KMS-11 (cell line): ENCODE measurements at regions not wholly inside any gene's neighbourhood (a gene's known extent, or its start where the extent isn't known, plus 50 kb on each side); places are given as distances from the start of the nearest gene placed in this dataset.

Experiments used
- H2AFZ ChIP-seq: fragments of 200-600 bp; sonication (generic); 2 replicates; pipeline ENCODE4 v1.6.1; 2016; ENCODE audit warnings: antibody characterized with exemption, mixed run types, low read depth
- H3K27ac ChIP-seq: fragments of 200-600 bp; sonication (generic); 2 replicates; pipeline ENCODE4 v1.6.1; 2016; ENCODE audit warnings: mild to moderate bottlenecking, mixed run types
- H3K27me3 ChIP-seq: fragments of 200-600 bp; sonication (generic); 2 replicates; pipeline ENCODE4 v1.6.1; 2017; ENCODE audit warnings: mild to moderate bottlenecking, low read depth, mixed run types, moderate library complexity; ENCODE audit not compliant: insufficient read depth
- H3K36me3 ChIP-seq: fragments of 200-600 bp; sonication (generic); 2 replicates; pipeline ENCODE4 v1.6.1; 2017; ENCODE audit warnings: mild to moderate bottlenecking, mixed run types; ENCODE audit not compliant: insufficient read depth
- H3K4me1 ChIP-seq: fragments of 200-600 bp; sonication (generic); 2 replicates; pipeline ENCODE4 v1.6.1; 2016; ENCODE audit warnings: mild to moderate bottlenecking, low read depth, mixed run types; ENCODE audit not compliant: poor library complexity, severe bottlenecking
- H3K4me2 ChIP-seq: fragments of 200-600 bp; sonication (generic); 2 replicates; pipeline ENCODE4 v1.7.0; 2016; ENCODE audit warnings: mild to moderate bottlenecking, mixed run types
- H3K4me3 ChIP-seq: fragments of 200-600 bp; sonication (generic); IDR thresholded peaks from 2 replicates; pipeline ENCODE4 v1.6.1; 2017; ENCODE audit warnings: low read depth, low read length, mixed read lengths; ENCODE audit not compliant: insufficient read depth
- H3K79me2 ChIP-seq: fragments of 200-600 bp; sonication (generic); 2 replicates; pipeline ENCODE4 v1.6.1; 2016; ENCODE audit warnings: low read depth, mixed run types; ENCODE audit not compliant: insufficient read depth
- H3K9ac ChIP-seq: fragments of 200-600 bp; sonication (generic); 2 replicates; pipeline ENCODE4 v1.6.1; 2016; ENCODE audit warnings: mild to moderate bottlenecking, mixed run types
- H4K20me1 ChIP-seq: fragments of 200-600 bp; sonication (generic); 2 replicates; pipeline ENCODE4 v1.6.1; 2016; ENCODE audit warnings: mild to moderate bottlenecking, mixed run types; ENCODE audit not compliant: insufficient read depth
- TF ChIP-seq, protein P1 (sequence below): fragments of 200-600 bp; sonication (generic); conservative IDR thresholded peaks from 2 replicates; pipeline ENCODE4 v1.6.1; 2017; ENCODE audit warnings: low read depth, mild to moderate bottlenecking, antibody characterized with exemption, low read length, moderate library complexity, mixed read lengths

DNA sequence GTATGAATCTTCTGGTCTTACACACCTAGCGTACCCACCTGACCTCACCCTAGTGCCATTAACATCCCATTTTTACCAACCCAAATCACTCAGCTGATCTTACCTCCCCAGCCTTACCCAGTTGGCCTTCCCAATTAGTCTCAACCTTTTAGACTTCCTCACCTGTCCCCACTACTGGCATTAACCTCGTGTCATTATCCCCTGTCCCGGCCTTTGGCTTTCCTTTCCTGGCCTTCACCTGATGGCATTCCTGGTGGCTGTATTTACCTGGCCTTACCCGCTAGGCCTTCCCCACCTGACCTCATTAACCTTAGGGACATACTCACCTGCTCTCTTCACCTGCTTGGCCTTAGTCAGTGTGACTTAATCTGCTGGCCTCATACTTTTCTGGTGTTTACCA lies 104.1 kb downstream of the IL12A start:
- TF ChIP-seq, protein P1, sequence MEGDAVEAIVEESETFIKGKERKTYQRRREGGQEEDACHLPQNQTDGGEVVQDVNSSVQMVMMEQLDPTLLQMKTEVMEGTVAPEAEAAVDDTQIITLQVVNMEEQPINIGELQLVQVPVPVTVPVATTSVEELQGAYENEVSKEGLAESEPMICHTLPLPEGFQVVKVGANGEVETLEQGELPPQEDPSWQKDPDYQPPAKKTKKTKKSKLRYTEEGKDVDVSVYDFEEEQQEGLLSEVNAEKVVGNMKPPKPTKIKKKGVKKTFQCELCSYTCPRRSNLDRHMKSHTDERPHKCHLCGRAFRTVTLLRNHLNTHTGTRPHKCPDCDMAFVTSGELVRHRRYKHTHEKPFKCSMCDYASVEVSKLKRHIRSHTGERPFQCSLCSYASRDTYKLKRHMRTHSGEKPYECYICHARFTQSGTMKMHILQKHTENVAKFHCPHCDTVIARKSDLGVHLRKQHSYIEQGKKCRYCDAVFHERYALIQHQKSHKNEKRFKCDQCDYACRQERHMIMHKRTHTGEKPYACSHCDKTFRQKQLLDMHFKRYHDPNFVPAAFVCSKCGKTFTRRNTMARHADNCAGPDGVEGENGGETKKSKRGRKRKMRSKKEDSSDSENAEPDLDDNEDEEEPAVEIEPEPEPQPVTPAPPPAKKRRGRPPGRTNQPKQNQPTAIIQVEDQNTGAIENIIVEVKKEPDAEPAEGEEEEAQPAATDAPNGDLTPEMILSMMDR: no peak
- H3K9ac ChIP-seq: no peak overlapping the region

DNA sequence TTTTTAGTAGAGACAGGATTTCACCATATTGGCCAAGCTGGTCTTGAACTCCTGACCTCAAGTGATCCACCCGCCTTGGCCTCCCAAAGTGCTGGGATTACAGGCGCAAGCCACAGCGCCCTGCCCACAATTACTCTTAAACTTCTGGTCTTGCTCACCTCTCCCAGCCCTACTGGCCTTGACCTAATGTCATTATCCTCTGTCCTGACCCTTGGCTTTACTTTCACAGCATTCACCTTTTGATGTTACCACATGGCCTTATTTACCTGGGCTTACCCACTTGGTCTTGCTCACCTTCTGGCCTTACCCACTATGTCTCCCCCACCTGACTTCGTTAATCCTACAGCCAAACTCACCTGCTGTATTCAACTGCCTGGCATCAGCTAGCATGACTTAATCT lies 105.9 kb downstream of the IL12A start:
- Histone ChIP-seq H3K4me3 (no peak overlapping the region), H3K4me1 (no peaks in the 10 kb centered on the region), H3K9ac (no peak overlapping the region), H3K79me2 (no peaks in the 10 kb centered on the region), H3K27ac (no peak overlapping the region), H2AFZ (no peak overlapping the region), H4K20me1 (no peaks in the 10 kb centered on the region), H3K27me3 (no peaks in the 10 kb centered on the region), H3K36me3 (no peaks in the 10 kb centered on the region), H3K4me2 (no peak overlapping the region)
- TF ChIP-seq, protein P1: no peak

More for the DNA sequence above, 104.1 kb downstream of the IL12A start:
- no peaks in the 10 kb centered on the region for H3K79me2 ChIP-seq
- H3K4me2 ChIP-seq: no peak overlapping the region
- H4K20me1 ChIP-seq: no peaks in the 10 kb centered on the region
- no peaks in the 10 kb centered on the region for H3K4me1 ChIP-seq
- no peak overlapping the region for H3K4me3 ChIP-seq
- H3K27me3 ChIP-seq: no peaks in the 10 kb centered on the region
- no peaks in the 10 kb centered on the region for H3K36me3 ChIP-seq
- H3K27ac ChIP-seq: no peak overlapping the region
- H2AFZ ChIP-seq: no peak overlapping the region

DNA sequence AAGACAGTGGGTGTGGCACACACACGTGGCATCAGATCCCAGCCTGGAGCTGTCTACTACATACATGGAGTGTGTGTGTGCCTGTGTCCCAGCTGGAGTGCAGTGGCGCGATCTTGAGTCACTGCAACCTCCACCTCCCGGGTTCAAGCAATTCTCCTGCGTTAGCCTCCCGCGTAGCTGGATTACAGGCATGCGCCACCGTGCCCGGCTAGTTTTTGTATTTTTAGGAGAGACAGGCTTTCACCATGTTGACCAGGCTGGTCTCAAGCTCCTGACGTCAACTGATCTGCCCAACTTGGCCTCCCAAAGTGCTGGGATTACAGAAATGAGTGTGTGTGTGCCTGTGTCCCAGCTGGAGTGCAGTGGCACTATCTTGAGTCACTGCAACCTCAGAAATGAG lies 108.8 kb downstream of the IL12A start:
- no peaks in the 10 kb centered on the region for H4K20me1 ChIP-seq
- no peaks in the 10 kb centered on the region for H3K36me3 ChIP-seq
- H3K27ac ChIP-seq: no peak overlapping the region
- H3K4me3 ChIP-seq: no peak overlapping the region
- TF ChIP-seq, protein P1: no peak
- no peak overlapping the region for H2AFZ ChIP-seq
- no peaks in the 10 kb centered on the region for H3K27me3 ChIP-seq
- no peaks in the 10 kb centered on the region for H3K79me2 ChIP-seq
- H3K9ac ChIP-seq: no peak overlapping the region
- no peaks in the 10 kb centered on the region for H3K4me1 ChIP-seq
- H3K4me2 ChIP-seq: no peak overlapping the region

DNA sequence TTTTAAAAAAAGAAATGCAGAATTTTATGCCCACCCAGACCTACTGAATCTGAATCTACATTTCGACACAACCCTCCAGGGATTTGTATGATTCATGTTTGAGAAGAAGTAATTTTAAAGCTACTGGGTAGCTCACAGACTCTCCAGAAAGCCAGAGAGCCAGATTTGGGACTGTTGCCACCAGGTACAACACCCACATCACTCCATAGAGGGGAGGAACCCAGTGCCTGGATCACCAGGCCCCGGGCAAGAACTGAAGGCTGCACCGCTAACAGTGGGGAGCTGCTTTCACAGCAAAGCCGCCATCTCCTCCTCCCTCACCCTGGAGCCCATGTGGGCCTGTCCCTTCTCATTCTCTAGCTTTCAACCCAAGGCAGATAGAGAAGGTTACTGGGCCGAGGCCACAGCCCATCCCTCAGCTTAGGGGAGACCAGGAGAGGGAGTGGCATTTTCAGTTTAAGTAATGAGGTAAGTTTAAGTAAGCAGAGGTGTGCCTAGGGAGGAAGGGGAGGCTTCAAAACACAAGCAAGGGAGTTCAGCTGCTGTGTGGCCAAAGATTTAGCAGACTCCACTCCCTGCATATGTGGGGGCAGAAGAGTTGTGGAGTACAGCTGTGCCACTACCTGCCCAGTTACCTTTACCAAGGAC lies 109.8 kb downstream of the IL12A start:
- Histone ChIP-seq H3K4me1 (no peaks in the 10 kb centered on the region), H3K4me2 (no peak overlapping the region), H3K79me2 (no peaks in the 10 kb centered on the region), H4K20me1 (no peaks in the 10 kb centered on the region), H3K4me3 (no peak overlapping the region), H3K27ac (no peak overlapping the region), H3K36me3 (no peaks in the 10 kb centered on the region), H2AFZ (no peak overlapping the region), H3K27me3 (no peaks in the 10 kb centered on the region), H3K9ac (no peak overlapping the region)
- TF ChIP-seq, protein P1: no peak
